LNCAP (cell line): ENCODE measurements at regions not wholly inside any gene's neighbourhood (a gene's known extent, or its start where the extent isn't known, plus 50 kb on each side); places are given as distances from the start of the nearest gene placed in this dataset.

Experiments
- TF ChIP-seq, protein P1 (sequence below): fragments of 450-650 bp; IDR thresholded peaks from 2 replicates; pipeline ENCODE4 v1.5.1; 2017; ENCODE audit warnings: mild to moderate bottlenecking

- TF ChIP-seq, protein P1, sequence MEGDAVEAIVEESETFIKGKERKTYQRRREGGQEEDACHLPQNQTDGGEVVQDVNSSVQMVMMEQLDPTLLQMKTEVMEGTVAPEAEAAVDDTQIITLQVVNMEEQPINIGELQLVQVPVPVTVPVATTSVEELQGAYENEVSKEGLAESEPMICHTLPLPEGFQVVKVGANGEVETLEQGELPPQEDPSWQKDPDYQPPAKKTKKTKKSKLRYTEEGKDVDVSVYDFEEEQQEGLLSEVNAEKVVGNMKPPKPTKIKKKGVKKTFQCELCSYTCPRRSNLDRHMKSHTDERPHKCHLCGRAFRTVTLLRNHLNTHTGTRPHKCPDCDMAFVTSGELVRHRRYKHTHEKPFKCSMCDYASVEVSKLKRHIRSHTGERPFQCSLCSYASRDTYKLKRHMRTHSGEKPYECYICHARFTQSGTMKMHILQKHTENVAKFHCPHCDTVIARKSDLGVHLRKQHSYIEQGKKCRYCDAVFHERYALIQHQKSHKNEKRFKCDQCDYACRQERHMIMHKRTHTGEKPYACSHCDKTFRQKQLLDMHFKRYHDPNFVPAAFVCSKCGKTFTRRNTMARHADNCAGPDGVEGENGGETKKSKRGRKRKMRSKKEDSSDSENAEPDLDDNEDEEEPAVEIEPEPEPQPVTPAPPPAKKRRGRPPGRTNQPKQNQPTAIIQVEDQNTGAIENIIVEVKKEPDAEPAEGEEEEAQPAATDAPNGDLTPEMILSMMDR: no peak
These were observed 111.1 kb upstream of the SPOPL start for GRCh38 chr2:138390316-138390945.

- TF ChIP-seq, protein P1: no peak
These were observed 109.6 kb upstream of the SPOPL start for GRCh38 chr2:138391946-138392345.

DNA sequence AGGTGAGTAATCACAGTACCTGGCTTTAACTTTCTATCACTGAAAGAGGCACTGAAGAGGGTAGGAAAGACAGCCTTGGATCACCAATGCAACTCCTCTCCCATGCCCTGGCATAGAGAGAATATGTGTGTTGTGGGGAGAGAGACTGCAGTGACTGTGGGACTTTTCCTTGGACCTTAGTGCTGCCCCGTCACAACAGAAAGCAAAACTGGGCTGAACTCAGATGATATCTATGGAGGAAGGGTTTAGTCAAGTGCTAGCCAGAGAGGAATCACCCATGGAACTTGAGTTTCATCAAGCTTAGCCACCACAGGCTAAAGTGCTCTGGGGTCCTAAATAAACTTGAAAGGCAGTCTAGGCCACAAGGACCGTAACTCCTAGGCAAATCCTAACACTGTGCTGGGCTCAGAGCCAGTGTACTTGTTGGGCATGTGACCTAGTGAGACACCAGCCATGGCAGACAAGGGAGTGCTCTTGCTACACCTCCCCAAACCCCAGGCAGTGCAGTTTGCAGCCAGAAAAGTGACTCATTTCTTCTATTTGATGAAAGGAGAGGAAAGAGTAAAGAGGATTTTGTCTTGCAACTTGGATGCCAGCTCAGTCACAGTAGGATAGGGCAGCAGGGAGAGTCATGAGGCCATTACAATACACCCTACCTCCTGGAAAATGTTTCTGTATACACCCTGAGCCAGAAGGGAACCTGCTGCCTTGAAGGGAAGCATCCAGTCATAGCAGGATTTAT lies 105.8 kb upstream of the SPOPL start:
- TF ChIP-seq, protein P1: no peak

DNA sequence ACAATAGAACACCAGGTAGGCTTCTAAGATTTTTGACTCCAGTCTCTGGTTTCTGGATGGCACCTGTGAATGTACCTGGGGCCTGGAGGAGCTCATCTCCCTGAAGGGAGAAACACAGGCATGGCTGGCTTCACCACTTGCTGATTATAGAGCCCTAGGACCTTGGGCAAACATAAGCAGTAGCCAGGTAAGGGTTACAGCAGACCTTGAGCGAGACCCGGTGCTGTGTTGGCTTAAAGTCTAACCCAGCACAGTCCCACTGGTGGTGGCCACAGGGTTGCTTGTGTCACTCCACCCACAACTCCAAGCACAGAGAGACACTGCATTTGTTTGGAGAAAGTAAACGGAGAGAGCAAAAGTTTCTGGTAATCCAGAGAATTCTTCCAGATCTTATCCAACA lies 104.7 kb upstream of the SPOPL start:
- TF ChIP-seq, protein P1: no peak

- TF ChIP-seq, protein P1: no peak
These were observed 98.1 kb upstream of the SPOPL start for GRCh38 chr2:138403431-138403927.

GRCh38 chr2:138414014-138414413 lies 87.6 kb upstream of the SPOPL start:
- TF ChIP-seq, protein P1: no peak

GRCh38 chr2:138415985-138416384 lies 85.6 kb upstream of the SPOPL start:
- TF ChIP-seq, protein P1: no peak
